Right ventricle myocardium superior (tissue), 1 donor: ENCODE measurements at regions not wholly inside any gene's neighbourhood (a gene's known extent, or its start where the extent isn't known, plus 50 kb on each side); places are given as distances from the start of the nearest gene placed in this dataset.
"Not testable (repeated sequence)": the region's sequence is repeated elsewhere in the genome, so short reads cannot be mapped to it uniquely, and the experiment has no call there.

Source experiments
- ATAC-seq: fragments of 200-7000 bp; cut with Tn5 transposase; one replicate; pipeline ENCODE4 v1.9.1; 2020; ENCODE audit warnings: mild to moderate bottlenecking; ENCODE audit not compliant: poor library complexity
- DNase-seq: peaks from one replicate; pipeline ENCODE4 v3.0.0-alpha.2; 2020
- intact Hi-C: fragments of 100-400 bp; cut with DNase I; formaldehyde crosslinking; loops from one replicate; pipeline ENCODE4 v1.11.2; 2022
- donor health status: DM: no; HTN: yes; CAD: no; lungs with severe emphysema.

DNA sequence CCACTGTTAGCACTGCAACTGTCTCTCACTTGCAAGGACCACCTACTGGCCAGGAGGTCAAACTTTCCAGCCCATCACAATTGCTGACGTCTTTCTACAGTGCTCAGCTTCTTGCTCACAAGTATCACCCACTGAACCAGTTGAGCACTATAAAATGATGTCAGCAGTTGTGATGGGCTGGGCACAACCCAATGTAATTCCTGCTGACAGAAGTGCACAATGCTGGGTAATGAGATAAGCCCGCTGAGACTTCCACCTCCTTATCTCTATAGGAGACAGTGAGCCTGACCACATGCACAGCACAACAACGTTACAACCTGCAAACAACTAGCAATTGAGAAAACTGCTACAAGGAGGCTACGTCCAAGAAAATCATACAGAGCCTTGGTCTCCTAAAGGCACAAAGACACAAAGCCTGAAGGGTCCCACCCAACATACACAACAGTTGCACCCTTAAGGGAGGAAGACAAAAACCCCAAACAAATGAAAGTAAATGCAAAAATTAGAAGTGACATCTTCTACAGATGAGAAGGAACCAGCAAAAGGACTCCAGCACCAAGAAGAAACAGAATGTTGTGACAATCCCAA is 273.2 kb downstream of the LIG4 start:
- DNase-seq (no peak), ATAC-seq (no peak)
- intact Hi-C loops: no loop called here

DNA sequence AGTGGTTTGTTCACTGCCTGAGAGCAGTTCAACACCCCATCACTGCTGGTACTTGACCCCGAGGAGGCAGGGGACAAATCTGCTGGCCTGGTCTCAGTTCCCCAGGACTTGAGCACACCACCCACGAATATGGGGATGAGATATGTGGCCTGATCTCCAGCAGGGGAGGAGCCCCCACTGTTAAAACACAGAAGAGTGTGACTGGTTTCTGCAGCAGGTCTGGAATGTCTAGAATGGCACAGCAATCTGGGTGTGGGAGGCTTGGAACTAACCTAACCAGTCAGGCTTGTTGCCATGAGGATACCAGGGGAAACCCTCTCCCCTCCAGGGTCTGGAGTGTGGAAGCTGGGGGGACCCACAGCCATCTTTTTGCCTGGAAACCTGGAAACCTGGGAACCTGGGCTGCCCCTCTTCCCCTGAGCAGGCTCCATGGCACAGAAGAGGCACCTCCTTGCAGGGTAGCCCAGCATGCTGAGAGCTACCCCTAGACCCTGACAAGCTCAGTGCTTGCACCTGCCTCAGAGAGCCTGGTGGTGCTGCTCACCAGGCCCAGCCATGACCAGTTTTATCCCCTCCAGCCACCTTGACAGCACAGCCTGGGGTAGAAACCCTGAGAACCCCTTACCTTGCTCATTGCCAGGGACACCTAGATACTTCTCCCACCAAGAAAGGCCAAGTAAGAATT is 273.8 kb downstream of the LIG4 start:
- DNase-seq (no peak), ATAC-seq (no peak)
- intact Hi-C loops: no loop called here

- intact Hi-C loops: no loop called here
- DNase-seq (no peak), ATAC-seq (no peak)
These were observed 277.5 kb downstream of the LIG4 start for GRCh38 chr13:107937848-107938247.

GRCh38 chr13:107931056-107931455 is 284.3 kb downstream of the LIG4 start:
- intact Hi-C loops: no loop called here
- DNase-seq: no peak
- ATAC-seq: no peak

DNA sequence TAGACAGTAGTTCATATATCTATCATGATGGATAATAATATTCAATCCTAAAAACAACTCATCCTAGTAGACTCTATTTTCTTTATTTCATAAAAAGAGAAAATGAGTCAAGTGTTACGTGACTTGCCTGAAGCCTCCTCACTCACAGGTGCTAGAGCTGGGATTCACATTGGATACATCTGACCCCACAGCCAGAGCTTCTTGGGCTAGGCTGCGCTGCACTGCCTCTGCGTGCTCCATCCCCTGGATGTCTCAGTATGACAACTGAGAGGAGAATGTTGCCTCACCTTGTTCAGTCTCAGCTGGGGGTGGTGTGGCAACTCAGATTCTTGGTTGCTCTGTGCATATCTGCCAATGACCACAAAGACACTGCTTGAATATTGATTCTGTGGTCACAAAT is 286.6 kb downstream of the LIG4 start:
- no peak for ATAC-seq
- intact Hi-C loops: no loop called here
- no peak for DNase-seq

GRCh38 chr13:107927557-107927956 is 287.8 kb downstream of the LIG4 start:
- ATAC-seq (no peak), DNase-seq (no peak)
- intact Hi-C loops: no loop called here

- intact Hi-C loops, ATAC-seq, DNase-seq: not testable (repeated sequence)
These were observed 288.8 kb downstream of the LIG4 start for GRCh38 chr13:107926515-107926914.

- DNase-seq, intact Hi-C loops, ATAC-seq: not testable (repeated sequence)
These were observed 298.4 kb downstream of the LIG4 start for GRCh38 chr13:107916902-107917301.

DNA sequence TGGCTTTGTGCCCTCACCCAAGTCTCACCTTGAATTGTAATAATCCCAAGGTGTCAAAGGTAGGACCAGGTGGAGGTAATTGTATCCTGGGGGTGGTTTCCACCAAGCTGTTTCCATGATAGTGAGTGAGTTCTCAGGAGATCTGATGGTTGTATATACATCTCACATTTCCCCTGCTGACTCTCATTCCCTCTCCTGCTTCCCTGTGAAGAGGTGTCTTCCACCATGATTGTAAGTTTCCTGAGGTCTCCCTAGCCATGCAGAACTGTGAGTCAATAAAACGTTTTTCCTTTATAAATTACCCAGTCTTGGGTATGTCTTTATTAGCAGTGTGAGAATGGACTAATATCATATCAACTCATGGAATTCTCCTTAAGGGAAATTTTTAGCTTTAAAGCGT is 302.6 kb downstream of the LIG4 start:
- DNase-seq: no peak
- no peak for ATAC-seq
- intact Hi-C loops: no loop called here

- ATAC-seq (no peak), DNase-seq (no peak)
- intact Hi-C loops: no loop called here
These were observed 308.1 kb downstream of the LIG4 start for GRCh38 chr13:107907065-107907805.

GRCh38 chr13:107906131-107906530 is 309.2 kb downstream of the LIG4 start:
- intact Hi-C loops: no loop called here
- DNase-seq (no peak), ATAC-seq (no peak)

DNA sequence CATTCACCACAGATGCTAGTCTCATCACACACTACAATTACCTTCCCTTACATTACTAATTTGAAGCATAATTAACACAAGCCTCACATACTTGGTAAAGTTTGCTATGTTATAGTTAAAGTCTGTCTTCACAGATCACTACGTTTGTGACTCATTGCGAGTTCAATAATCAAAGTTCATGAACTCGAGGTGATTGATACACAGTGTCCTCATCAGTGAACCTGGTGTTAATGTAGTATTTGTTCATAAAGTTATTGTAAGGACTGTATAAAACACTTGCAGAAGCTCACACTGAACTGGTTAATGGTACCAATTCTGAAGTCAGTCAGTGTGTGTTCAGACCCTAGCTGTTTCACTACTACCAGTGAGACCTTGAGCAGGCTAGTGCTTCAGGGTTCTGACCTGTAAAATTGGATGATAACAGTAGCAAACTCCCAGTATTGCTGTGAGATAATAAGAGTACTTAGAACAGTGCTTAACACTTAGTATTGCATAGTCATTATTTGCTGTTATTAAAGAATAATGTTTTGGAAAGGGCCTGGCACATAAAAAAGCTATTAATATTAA is 313.3 kb downstream of the LIG4 start:
- no peak for ATAC-seq
- intact Hi-C loops: no loop called here
- no peak for DNase-seq

DNA sequence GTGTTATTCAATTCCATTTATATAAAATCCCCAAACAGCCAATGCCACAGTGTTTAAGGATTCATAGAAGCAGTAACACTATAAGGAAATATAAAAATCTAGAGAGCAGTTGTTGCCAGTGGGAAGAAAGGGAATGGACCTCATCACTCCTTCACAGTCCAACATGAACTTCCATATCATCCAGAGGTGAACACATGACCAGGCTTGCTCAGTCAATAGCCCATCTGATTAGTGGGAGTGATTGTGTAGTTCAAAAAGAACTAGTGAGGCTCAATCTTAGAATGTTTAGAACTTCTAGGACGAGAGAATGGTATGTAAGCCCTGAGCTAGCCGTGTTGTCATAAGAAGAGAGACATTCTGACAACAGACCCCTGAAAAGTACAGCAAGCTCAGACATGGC is 314.1 kb downstream of the LIG4 start:
- no peak for ATAC-seq
- DNase-seq: no peak
- intact Hi-C loops: no loop called here

- DNase-seq (no peak), ATAC-seq (no peak)
- intact Hi-C loops: no loop called here
These were observed 314.6 kb downstream of the LIG4 start for GRCh38 chr13:107900775-107901174.

- ATAC-seq (no peak), DNase-seq (no peak)
- intact Hi-C loops: no loop called here
These were observed 329.2 kb downstream of the LIG4 start for GRCh38 chr13:107886118-107886517.

- no peak for DNase-seq
- intact Hi-C loops: no loop called here
- ATAC-seq: no peak
These were observed 330.8 kb downstream of the LIG4 start for GRCh38 chr13:107884564-107884963.

GRCh38 chr13:107883561-107884175 is 331.7 kb downstream of the LIG4 start:
- ATAC-seq: no peak
- intact Hi-C loops: no loop called here
- DNase-seq: no peak

DNA sequence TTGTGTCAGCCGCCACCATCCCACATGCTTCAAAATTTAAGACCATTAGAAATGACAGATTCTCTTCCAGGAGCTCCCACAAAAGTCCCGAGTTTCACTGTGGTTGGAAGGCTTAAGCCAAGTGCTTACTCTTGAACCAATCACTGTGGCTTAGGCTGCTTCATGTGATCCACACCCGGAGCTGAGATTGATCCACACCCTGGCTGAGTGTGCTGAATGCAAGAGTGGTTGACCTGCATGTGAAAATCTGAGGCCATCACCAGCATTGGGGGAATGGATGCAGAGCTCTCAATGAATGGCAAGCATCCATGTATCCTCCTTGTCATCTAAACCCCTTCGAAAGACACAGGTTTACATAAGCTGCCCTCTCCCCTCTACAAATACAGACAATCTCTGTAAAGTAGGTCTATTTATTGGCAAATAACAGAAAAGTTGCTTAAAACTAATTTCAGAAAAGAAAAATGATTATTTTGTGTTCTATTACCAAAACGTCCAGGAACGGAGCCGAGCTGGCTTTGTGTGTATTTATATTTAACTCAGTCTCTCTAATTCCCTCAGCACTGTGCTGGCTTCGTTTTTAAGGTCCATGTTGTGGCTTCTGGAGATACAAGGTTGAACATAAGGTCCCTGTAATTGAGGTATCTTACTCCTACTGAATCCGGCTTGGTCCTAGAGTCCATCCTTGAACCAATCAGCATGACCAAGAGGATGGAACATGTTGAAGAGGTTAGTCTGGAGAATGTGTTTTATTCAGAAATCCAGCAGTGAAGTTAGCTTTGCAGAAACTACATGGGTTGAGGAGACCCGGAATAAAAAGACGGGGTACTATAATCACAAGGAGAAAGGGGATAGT is 332.4 kb downstream of the LIG4 start:
- ATAC-seq (no peak), DNase-seq (no peak)
- intact Hi-C loops: no loop called here

GRCh38 chr13:107881362-107881761 is 334.0 kb downstream of the LIG4 start:
- DNase-seq: no peak
- ATAC-seq: no peak
- intact Hi-C loops: no loop called here
